Ovary (tissue), 3 donors: ENCODE measurements at regions not wholly inside any gene's neighbourhood (a gene's known extent, or its start where the extent isn't known, plus 50 kb on each side); places are given as distances from the start of the nearest gene placed in this dataset.

Experiments used
- CTCF ChIP-seq, 3 donors: fragments of 450-650 bp in 2 of 3; fragments of 200-600 bp in 1 of 3; IDR thresholded peaks; one replicate each; pipeline versions ENCODE4 v1.5.1 to v1.8.0; 2016 to 2022; ENCODE audit warnings: antibody characterized with exemption in 3 of 3, mild to moderate bottlenecking in 1 of 3
- EP300 ChIP-seq: sonication (generic); formaldehyde crosslinking; IDR thresholded peaks from one replicate; pipeline ENCODE4 v1.6.1; 2017; ENCODE audit warnings: antibody characterized with exemption
- POLR2A ChIP-seq: fragments of 450-650 bp; IDR thresholded peaks from one replicate; pipeline ENCODE4 v1.6.1; 2017; ENCODE audit warnings: antibody characterized with exemption, mild to moderate bottlenecking, moderate library complexity
- donor health status: DM: no; HTN: no; CAD: no.

- TF ChIP-seq POLR2A (no peak), CTCF (IDR thresholded peaks at IDR 0.05) (no peak), EP300 (no peak)
Measured at GRCh38 chr12:14156606-14157005, 175.2 kb upstream of the GRIN2B start.
